Fibroblast of the aortic adventitia (primary cell): ENCODE measurements at regions not wholly inside any gene's neighbourhood (a gene's known extent, or its start where the extent isn't known, plus 50 kb on each side); places are given as distances from the start of the nearest gene placed in this dataset.

Source experiments
- DNase-seq: peaks from one replicate; pipeline ENCODE4 v3.0.0-alpha.2; 2010; ENCODE audit warnings: low read depth
- H3K4me3 ChIP-seq: 2 replicates; pipeline ENCODE4 v1.5.1; 2011; ENCODE audit warnings: low read depth, mild to moderate bottlenecking, control low read depth, low read length, moderate library complexity
- CTCF ChIP-seq: IDR thresholded peaks from 2 replicates; pipeline ENCODE4 v1.5.1; 2011; ENCODE audit warnings: mild to moderate bottlenecking, low read length, control low read depth, inconsistent platforms; ENCODE audit not compliant: insufficient read depth

- no peak for DNase-seq
- no peak overlapping the region for H3K4me3 ChIP-seq
- no peak for TF ChIP-seq CTCF
Observed at GRCh38 chr11:110812086-110812733, 100.0 kb upstream of the ARHGAP20 start.

- DNase-seq = no peak
- no peak for TF ChIP-seq CTCF
- no peak overlapping the region for H3K4me3 ChIP-seq
Observed at GRCh38 chr11:110809417-110810199, 97.4 kb upstream of the ARHGAP20 start.

- no peak overlapping the region for H3K4me3 ChIP-seq
- TF ChIP-seq CTCF = no peak
- no peak for DNase-seq
Observed at GRCh38 chr11:110808248-110808647, 96.0 kb upstream of the ARHGAP20 start.

- no peak overlapping the region for H3K4me3 ChIP-seq
- no peak for TF ChIP-seq CTCF
- no peak for DNase-seq
Observed at GRCh38 chr11:110807801-110808200, 95.6 kb upstream of the ARHGAP20 start.

- TF ChIP-seq CTCF = no peak
- DNase-seq = no peak
Observed at GRCh38 chr11:110805756-110806155, 93.5 kb upstream of the ARHGAP20 start.

GRCh38 chr11:110802162-110802561, 89.9 kb upstream of the ARHGAP20 start:
- no peak for TF ChIP-seq CTCF
- DNase-seq = no peak
- no peak overlapping the region for H3K4me3 ChIP-seq

More at GRCh38 chr11:110805756-110806155, 93.5 kb upstream of the ARHGAP20 start:
- no peak overlapping the region for H3K4me3 ChIP-seq
